GM18508 (cell line): ENCODE measurements at regions not wholly inside any gene's neighbourhood (a gene's known extent, or its start where the extent isn't known, plus 50 kb on each side); places are given as distances from the start of the nearest gene placed in this dataset.

Source experiments
- ATAC-seq: cut with Tn5 transposase; IDR thresholded peaks from one replicate; pipeline ENCODE4 v1.9.1; 2021; ENCODE audit warnings: moderate number of reproducible peaks; ENCODE audit not compliant: insufficient read depth, unreplicated experiment

DNA sequence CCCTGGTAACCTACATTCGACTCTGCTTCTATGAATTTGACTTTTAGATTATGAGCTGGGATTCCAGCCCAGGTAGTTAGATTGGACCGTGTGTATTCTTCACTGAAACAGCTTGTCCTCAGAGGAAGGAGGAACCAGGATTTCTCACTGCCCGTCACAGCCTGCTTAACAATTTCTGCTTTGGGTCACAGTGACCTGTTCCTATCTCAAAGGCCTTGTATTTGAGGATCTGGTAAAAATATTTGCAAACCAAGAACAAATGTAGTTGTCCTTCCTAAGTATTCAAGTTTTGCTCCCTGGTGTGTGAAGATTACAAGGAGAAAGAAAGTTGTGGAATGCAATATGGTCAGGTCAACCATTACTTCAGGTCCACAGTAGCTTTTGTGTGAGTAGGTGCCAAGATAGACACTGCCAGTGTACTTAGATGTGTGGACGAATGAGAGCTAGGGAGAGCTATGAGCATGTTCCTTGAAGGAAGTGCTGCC is 55.1 kb downstream of the KIF4B start:
- no peak for ATAC-seq

GRCh38 chr5:155069961-155070360 is 56.4 kb downstream of the KIF4B start:
- ATAC-seq: no peak

DNA sequence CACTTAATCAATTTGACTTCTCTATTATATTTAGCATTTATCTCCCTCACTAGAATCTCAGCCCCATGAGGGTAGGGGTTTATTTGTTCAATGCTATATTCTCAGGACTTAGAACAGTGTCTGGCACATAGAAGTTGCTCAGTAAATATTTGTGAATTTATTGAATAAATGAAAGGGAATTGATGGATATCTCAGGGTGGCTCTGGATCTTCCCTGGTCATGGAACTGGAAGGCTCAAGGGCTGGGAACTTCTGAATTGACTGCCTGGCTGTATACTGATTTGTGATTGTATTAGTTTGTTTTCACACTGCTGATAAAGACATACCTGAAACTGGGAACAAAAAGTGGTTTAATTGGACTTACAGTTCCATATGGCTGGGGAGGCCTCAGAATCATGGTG is 57.2 kb downstream of the KIF4B start:
- no peak for ATAC-seq

- ATAC-seq: no peak
Measured at GRCh38 chr5:155076379-155076778, 62.8 kb downstream of the KIF4B start.

DNA sequence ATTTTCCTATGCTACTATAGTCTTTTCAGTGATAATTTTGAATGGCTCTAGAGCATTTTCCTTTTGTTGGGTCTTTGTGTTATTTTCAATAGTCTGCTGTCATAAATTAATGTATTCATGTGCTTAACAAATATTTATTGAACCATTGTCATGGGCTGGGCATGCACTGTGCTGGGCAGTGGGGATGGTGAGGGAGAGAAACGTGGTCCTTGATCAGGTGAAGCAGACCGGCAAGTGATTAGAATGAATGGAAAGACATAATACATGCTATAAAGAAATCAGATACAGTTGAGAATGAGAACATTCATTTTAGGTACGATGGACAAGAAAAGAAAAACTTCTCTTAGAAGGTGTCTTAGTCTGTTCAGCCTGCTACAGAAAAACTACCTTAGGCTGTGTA is 66.1 kb downstream of the KIF4B start:
- ATAC-seq: no peak

DNA sequence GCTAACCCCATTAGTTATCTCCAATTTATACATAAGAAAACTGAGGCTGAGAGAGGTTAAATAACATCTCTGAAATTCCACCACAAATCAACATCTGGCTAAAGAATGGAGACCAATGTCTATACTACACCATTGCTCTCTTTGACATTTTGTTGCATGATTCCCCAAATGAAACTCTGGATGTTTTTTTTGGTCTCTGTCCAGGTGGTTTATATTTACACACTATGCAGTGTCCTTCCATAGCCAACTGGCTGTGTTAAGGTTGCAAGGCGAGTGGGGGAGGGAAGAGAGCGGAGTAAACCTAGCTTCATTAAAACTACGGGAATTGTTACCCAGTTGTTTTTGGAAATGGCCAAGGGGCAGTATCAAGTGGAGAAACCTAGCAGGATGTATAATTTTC is 67.2 kb downstream of the KIF4B start:
- ATAC-seq: no peak

GRCh38 chr5:155081618-155082017 is 68.1 kb downstream of the KIF4B start:
- ATAC-seq: no peak

GRCh38 chr5:155082401-155082800 is 68.8 kb downstream of the KIF4B start:
- no peak for ATAC-seq

GRCh38 chr5:155085282-155085989 is 71.9 kb downstream of the KIF4B start:
- ATAC-seq: no peak

- no peak for ATAC-seq
Measured at GRCh38 chr5:155087036-155087435, 73.5 kb downstream of the KIF4B start.

- no peak for ATAC-seq
Measured at GRCh38 chr5:155088811-155089210, 75.3 kb downstream of the KIF4B start.

- no peak for ATAC-seq
Measured at GRCh38 chr5:155089643-155090042, 76.1 kb downstream of the KIF4B start.

- no peak for ATAC-seq
Measured at GRCh38 chr5:155091063-155091648, 77.6 kb downstream of the KIF4B start.

DNA sequence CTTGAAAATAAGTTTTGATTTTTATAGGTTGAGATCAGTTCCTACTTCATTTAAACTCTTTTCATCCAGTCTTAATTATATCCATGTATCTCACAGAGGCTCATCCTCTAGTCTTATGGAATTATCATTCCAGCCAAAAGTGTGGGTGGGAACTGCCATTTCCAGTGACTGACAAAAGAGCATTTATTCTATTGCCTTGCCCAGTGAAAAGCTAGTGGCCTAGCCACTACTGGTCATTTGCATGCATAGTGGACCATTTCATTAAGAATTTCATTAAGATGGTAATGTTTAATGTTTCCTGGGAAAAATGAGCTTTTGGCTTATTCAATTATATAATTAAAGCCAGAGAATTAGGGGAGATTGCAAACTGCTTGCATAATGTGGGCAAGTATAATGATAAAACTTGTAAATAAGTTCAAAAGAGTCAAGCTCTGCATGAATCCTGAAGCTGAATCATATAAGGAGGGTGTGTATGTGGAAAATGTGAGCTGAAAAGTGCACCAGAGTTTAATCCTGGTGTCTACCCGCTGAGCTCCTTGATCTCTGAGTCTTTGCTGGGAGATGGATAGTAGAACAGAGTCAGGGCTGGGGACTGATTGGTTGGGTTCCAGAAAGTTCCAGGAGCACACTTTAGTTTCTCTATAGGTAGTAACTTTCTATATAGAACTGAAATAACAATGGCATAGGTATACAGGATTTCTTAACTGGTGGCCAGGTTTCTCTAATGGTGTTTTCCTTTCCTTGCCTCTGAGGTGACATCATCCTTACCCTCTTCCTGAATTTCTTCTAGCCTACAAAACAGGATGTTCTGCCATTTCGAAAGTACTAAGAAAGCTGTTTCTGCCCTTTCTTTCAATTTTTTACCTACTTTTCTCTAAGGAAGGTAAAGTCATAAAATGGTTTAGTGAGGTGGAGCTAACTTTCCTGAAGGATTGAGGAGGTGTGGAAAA is 78.5 kb downstream of the KIF4B start:
- no peak for ATAC-seq

GRCh38 chr5:155094455-155094854 is 80.9 kb downstream of the KIF4B start:
- ATAC-seq: no peak

GRCh38 chr5:155097995-155098394 is 84.4 kb downstream of the KIF4B start:
- no peak for ATAC-seq

DNA sequence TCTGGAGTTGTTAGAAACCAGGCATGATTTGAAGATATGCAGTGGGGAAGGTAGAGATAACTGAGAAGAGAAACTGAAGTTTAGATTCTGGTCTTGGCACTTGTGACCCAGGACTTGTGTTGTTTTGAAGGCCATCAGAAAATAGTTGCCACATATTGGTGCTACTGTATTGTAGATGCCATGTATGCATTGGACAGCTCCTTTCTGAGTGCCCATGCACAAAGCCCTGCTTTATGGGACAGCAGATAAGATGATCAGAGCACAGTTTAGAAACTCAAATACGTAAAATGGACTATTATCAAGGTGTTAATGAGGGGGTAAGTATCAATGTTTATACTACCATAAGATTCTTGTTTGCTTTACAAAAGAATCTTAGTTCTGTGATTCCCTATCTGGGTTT is 84.9 kb downstream of the KIF4B start:
- ATAC-seq: no peak

GRCh38 chr5:155101697-155102096 is 88.1 kb downstream of the KIF4B start:
- ATAC-seq: no peak

DNA sequence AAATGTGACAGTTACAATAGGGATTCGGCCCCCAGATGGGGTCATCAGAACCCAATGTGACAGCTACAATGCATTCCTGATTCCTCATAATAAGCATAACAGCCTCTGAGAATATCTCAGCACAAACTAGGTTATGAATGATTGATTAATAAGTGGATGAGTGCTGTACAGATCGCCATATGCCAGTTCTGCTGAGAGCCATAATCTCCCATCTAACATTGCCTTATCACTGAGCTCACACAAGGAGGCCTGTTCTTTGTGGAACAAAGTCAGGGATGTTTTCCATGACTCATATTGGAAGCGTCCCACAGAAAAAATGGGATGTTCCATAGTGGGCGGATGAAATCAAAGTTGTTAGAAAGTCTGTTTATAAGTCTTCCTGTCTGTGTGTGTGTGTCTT is 89.6 kb downstream of the KIF4B start:
- no peak for ATAC-seq

DNA sequence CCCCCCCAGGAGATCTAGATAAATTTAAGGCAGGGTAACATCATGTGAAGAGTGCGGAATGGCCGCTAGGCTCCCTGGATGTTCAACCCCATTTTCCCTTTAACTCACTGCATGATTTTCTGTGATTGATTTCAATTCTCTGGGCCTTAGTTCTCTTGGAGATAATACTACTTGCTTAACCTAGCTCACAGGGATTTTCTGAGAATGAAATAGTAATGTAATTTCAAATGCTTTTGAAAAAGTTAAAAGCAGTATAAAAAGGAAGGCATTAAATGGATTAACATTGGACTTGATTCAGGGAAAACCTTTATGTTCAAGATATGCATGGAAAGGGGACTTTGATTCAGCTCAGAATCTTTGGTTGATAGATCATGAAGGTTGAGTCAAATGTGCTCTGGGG is 90.9 kb downstream of the KIF4B start:
- ATAC-seq: no peak

- ATAC-seq: no peak
Measured at GRCh38 chr5:155106221-155106620, 92.7 kb downstream of the KIF4B start.
